ELR (cell line): ENCODE measurements at regions not wholly inside any gene's neighbourhood (a gene's known extent, or its start where the extent isn't known, plus 50 kb on each side); places are given as distances from the start of the nearest gene placed in this dataset.
"Not testable (repeated sequence)": the region's sequence is repeated elsewhere in the genome, so short reads cannot be mapped to it uniquely, and the experiment has no call there.

Experiments used
- DNase-seq: peaks from one replicate; pipeline ENCODE4 v3.0.0-alpha.2; 2015; ENCODE audit warnings: low read depth

- peak; percentile 55 for DNase-seq
Observed at GRCh38 chr7:27418541-27418940, 175.9 kb downstream of the EVX1 start.

- DNase-seq, result peak; percentile 18
Observed at GRCh38 chr7:27419581-27420177, 177.1 kb downstream of the EVX1 start.

- no peak for DNase-seq
Observed at GRCh38 chr7:27420702-27421101, 178.1 kb downstream of the EVX1 start.

DNA sequence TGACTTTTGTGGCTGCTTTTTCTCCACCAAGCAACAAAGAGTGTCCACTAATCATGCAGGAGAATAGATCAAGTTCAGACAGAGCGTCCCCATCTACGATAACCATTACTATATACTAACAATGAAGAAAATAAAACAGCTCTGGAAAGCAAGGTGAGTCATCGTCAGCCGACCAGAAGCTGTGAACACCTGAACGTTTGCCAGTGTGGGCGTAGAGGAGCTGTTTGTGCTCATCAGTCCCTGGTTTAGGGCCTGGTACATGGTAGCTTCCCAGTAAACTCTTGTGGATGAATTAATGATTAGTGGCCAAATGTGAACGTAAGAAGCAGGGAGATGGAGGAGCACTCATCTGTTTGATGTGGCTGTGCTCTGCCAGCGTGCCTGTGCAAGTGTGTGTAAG is 180.7 kb downstream of the EVX1 start:
- peak; percentile 31 for DNase-seq

DNA sequence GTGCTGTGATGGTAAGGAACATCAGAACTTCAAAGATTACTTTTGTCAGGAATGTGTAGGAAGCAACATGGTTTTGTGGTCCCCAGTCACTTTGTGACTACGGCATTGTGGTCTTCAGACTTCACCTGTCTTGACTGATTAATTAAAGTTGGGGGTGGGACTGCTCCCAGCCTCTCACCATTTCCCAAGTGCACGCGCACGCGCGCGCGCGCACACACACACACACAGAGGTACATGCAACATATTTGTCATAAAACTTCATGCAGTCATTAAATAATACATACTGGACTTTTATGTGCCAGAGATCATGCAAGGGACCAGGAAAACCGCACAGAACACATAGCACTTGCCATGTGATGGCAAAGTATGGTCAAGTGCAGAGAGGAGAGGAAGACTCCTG is 181.2 kb downstream of the EVX1 start:
- DNase-seq, result no peak

- no peak for DNase-seq
Observed at GRCh38 chr7:27424231-27424630, 181.6 kb downstream of the EVX1 start.

- DNase-seq, result no peak
Observed at GRCh38 chr7:27424749-27425148, 182.1 kb downstream of the EVX1 start.

DNA sequence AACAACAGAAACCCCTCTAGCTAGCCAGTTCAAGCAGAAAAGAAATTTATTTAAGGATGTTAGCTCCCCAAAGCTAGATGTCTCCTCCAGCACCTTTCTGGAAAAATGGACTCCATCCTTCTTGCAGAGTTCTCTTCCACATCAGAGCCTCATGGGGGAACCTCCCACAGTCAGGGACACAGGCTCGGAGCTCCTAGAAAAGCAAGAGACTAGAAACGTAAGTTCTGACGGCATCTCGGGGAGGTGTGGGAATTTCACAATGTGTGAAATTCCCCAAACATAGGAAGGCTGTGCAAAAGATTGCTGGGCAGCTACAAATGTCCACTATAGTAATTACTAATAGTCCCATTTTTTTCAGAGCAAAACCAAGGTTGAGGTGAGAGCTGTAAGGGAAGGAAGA is 184.8 kb downstream of the EVX1 start:
- no peak for DNase-seq

DNA sequence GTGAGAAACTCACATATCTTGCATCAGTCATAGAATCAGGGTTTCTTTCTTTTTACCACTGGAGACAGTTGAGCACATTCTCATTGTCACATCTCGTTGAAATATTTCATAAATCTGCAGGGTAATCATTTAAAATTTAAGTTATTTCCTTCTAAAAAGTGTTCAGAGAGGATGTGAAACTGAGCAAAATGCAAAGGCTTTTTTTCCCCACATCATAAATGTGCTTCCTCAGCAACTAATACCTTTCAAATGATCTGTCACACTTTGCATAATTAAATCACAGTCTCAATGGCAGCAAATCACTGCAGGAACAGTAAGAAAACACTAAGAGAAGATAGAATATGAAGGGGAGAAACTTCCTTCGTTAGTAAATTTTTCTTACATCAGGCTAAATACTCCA is 187.5 kb downstream of the EVX1 start:
- DNase-seq, result no peak

DNA sequence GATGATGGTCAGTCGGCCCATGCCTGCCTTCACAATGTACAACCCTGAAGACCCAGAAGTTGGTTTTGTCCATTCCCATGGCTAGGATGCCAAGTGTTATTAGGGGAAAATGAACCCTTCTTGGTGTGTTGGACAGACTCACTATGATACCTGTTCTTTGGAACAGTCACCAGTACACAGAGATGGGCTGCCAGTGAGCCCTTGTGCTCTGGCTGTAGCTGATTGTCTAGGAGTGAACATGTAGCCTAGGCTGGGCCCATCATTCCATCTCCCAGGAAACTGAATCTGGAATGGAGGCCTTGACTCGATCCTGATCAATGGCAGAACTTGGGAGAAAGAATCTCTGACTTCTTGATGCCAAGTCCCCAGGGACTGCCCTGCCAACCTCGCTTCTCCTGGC is 188.9 kb downstream of the EVX1 start:
- DNase-seq, result no peak

DNA sequence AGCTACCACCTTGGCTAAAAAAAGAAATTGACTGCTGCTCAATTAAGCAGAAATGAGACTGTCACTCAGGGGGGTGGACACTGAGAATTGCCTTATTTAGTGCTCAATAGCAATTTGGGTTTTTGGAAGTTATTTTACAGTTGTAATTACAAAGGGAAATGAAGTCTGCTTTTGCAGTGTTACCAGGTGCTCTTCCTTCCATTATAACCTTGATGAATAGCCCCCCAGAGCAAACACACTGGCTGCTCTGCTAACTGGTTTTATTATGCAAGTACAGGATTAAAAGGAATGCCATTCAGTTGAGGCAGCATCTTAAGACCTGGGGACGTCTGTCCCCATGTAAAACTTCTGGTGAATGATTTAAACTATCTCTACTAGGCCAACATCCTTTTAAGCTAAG is 191.0 kb downstream of the EVX1 start:
- no peak for DNase-seq

GRCh38 chr7:27434756-27435400 is 192.3 kb downstream of the EVX1 start:
- no peak for DNase-seq

GRCh38 chr7:27435461-27435860 is 192.9 kb downstream of the EVX1 start:
- peak; percentile 27 for DNase-seq

- no peak for DNase-seq
Observed at GRCh38 chr7:27438881-27439589, 196.4 kb downstream of the EVX1 start.

GRCh38 chr7:27442455-27442854 is 199.9 kb downstream of the EVX1 start:
- peak; percentile 82 for DNase-seq

- not testable (repeated sequence) for DNase-seq
Observed at GRCh38 chr7:27449046-27449445, 206.4 kb downstream of the EVX1 start.

DNA sequence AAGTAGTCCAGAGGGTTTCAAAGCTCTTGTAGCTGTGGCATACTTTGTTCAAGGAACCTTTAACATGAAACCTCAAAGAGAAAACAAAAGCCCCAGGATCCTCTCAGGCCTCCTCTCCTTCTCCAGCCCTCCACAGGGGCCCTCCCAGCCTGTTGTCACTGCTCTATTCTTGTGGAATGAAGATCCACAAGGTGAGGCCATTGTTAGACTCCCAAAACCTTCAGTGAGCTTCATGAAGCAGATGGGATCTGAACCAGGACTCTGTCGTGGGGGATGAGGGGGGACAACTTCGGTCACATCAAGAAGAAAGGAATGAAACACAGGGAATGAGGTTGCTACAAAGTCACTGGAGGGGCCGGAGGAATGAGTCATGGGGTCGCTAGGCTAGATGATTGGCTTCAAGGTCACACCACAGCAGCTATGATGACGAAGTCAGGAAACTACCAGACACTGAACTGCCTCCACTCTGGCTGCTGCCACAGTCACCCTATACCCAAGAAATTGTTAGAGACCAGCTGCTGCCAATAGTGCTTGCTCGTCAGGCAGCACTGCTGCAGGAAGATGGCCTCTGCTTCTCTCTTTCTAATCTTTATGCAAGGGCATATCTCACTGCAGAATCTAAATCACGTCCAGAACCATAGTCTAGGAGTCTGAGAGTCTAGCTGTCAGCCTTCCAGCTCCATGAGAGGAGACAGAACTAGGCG is 208.8 kb downstream of the HIBADH start:
- DNase-seq, result peak; percentile 88

DNA sequence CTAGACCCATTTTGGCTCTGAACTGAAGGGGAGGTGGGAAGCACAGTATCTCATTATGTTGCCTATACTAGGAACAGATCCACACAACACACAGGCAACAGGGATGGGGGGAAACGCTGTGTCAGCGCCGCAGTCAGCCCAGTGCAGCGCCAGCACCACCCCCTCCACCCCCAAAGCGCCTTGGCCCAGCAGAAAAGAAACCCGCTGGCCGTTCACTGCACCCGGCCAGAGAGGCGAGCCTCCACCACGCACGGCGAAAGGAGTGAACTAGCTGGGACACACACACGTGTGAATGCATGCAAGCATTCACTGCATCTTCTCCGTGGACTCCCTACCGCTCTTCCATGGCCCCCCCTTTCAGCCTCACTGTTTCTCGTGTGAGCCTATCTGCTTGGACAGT is 205.6 kb downstream of the HIBADH start:
- DNase-seq, result not testable (repeated sequence)

- DNase-seq, result not testable (repeated sequence)
Observed at GRCh38 chr7:27457603-27458565, 204.8 kb downstream of the HIBADH start.

DNA sequence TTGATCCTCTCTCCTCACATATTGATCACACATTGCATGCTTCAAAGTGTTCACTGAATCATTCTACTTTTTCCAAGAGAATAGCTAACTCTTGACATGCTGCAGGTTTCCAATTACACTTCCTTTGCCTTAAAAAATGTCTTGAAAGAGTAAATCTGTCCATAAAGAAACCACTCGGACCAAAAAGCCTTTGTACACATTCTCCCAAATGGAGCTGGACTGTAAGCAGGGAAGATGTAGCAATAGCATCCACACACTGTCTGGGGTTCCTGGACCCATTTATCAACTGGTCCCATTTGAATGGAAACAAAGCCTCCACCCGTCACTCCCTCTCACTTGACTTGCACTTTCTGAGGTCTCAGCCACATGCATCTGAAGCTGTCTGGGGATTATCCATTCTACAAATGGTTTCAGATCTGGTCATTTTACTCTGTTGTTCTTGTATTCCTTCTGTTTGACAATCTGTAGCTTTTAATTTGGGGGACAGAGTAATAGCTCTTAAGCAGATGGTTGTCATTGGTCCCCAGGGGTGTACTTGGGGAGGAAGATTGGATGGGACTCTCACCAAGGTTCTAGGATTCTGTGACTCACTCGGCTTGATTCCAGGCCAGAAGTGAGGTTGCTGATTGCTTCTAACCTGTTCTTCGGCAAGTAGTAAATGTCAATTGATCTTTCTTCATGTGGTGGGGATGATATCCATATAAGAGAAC is 203.5 kb downstream of the HIBADH start:
- DNase-seq, result peak; percentile 30

- no peak for DNase-seq
Observed at GRCh38 chr7:27459731-27460053, 203.0 kb downstream of the HIBADH start.
